H1 (cell line): ENCODE measurements at regions not wholly inside any gene's neighbourhood (a gene's known extent, or its start where the extent isn't known, plus 50 kb on each side); places are given as distances from the start of the nearest gene placed in this dataset.

ENCODE experiments used
- CTCF ChIA-PET: fragments of 300-600 bp; sonication (Branson Sonifier 250); formaldehyde crosslinking; loops from one replicate; lab custom pipeline; 2021; ENCODE audit not compliant: partially characterized antibody; lab: Charles Lee
- POLR2A ChIA-PET: fragments of 300-600 bp; sonication (Branson Sonifier 250); formaldehyde crosslinking; loops from one replicate; lab custom pipeline; 2021; ENCODE audit warnings: inconsistent platforms; ENCODE audit not compliant: partially characterized antibody; lab: Charles Lee
- DNase-seq, 2 experiments: peaks; one replicate each; pipeline versions ENCODE4 v3.0.0 to v3.0.0-alpha.2; 2010 to 2022; ENCODE audit warnings: low spot score in 2 of 2, low read depth in 1 of 2, mixed read lengths in 1 of 2
- FAIRE-seq: peaks from 2 replicates; lab custom pipeline; 2011; peaks lifted over from hg19 to GRCh38; lab: Jason Lieb, UNC
- H2AFZ ChIP-seq: 2 replicates; pipeline ENCODE4 v1.8.1; 2012; ENCODE audit warnings: low read length, inconsistent platforms
- H2AK5ac ChIP-seq: 2 replicates; pipeline ENCODE4 v1.6.1; 2013; ENCODE audit warnings: low read depth, low read length
- H2BK120ac ChIP-seq: replicated peaks from 2 replicates; pipeline ENCODE3; 2013; ENCODE audit warnings: low read depth, low read length, inconsistent platforms
- H2BK12ac ChIP-seq: 2 replicates; pipeline ENCODE4 v1.6.1; 2013; ENCODE audit warnings: low read depth, low read length
- H2BK15ac ChIP-seq: 2 replicates; pipeline ENCODE4 v1.6.1; 2013; ENCODE audit warnings: low read length
- H2BK20ac ChIP-seq: 2 replicates; pipeline ENCODE4 v1.6.1; 2013; ENCODE audit warnings: low read length
- H2BK5ac ChIP-seq: 2 replicates; pipeline ENCODE4 v1.6.1; 2013; ENCODE audit warnings: low read depth, low read length
- H3K14ac ChIP-seq: 2 replicates; pipeline ENCODE4 v1.6.1; 2013; ENCODE audit warnings: inconsistent platforms; ENCODE audit not compliant: insufficient read length
- H3K18ac ChIP-seq: 2 replicates; pipeline ENCODE4 v1.6.1; 2013; ENCODE audit warnings: low read length; ENCODE audit errors: extremely low read depth
- H3K23ac ChIP-seq: 2 replicates; pipeline ENCODE4 v1.6.1; 2013; ENCODE audit warnings: inconsistent platforms; ENCODE audit not compliant: insufficient read length
- H3K23me2 ChIP-seq: 2 replicates; pipeline ENCODE4 v1.6.1; 2013; ENCODE audit warnings: low read depth, low read length
- H3K27ac ChIP-seq: 2 replicates; pipeline ENCODE4 v1.6.1; 2011; ENCODE audit warnings: low read depth, low read length, inconsistent platforms
- H3K27me3 ChIP-seq, 4 experiments: replicated peaks in 1 of 4; 1 replicate in 1 of 4; 2 replicates in 3 of 4; pipeline versions ENCODE4 v1.6.1 to v1.8.1; 2011 to 2013; ENCODE audit warnings: low read length in 3 of 4, mild to moderate bottlenecking in 3 of 4, inconsistent platforms in 2 of 4, mixed read lengths in 2 of 4, moderate library complexity in 1 of 4; ENCODE audit not compliant: control insufficient read depth in 3 of 4, insufficient read depth in 3 of 4; ENCODE audit errors: extremely low read depth in 1 of 4
- H3K36me3 ChIP-seq, 4 experiments: 2 replicates each; pipeline versions ENCODE4 v1.6.1 to v1.8.1; 2011 to 2013; ENCODE audit warnings: mild to moderate bottlenecking in 4 of 4, low read length in 3 of 4, moderate library complexity in 2 of 4, control low read depth in 1 of 4, inconsistent platforms in 1 of 4; ENCODE audit not compliant: insufficient read depth in 4 of 4, control insufficient read depth in 2 of 4
- H3K4ac ChIP-seq: replicated peaks from 2 replicates; pipeline ENCODE3; 2013; ENCODE audit warnings: low read length, low read depth, mixed read lengths, inconsistent platforms; ENCODE audit not compliant: insufficient read length
- H3K4me1 ChIP-seq, 4 experiments: replicated peaks in 1 of 4; 1 replicate in 1 of 4; 2 replicates in 3 of 4; pipeline versions ENCODE4 v1.6.1 to v1.8.1; 2011 to 2013; ENCODE audit warnings: low read length in 3 of 4, inconsistent platforms in 2 of 4, mixed read lengths in 1 of 4; ENCODE audit not compliant: insufficient read depth in 4 of 4, control insufficient read depth in 3 of 4
- H3K4me2 ChIP-seq, 2 experiments: 2 replicates each; pipeline versions ENCODE4 v1.6.1 to v1.8.1; 2011 to 2013; ENCODE audit warnings: low read depth in 2 of 2, low read length in 2 of 2, control low read depth in 1 of 2, inconsistent platforms in 1 of 2, mild to moderate bottlenecking in 1 of 2; ENCODE audit not compliant: insufficient read depth in 1 of 2
- H3K4me3 ChIP-seq, 4 experiments: fragments of 200-600, 300-600 bp in 1 of 4; sonication (generic), shearing (Covaris generic), sonication (Bioruptor Twin) in 1 of 4; 2 replicates each; pipeline versions ENCODE4 v1.5.1 to v1.8.1; 2011 to 2016; ENCODE audit warnings: low read length in 4 of 4, low read depth in 3 of 4, control low read depth in 2 of 4, inconsistent platforms in 2 of 4, mild to moderate bottlenecking in 2 of 4, mixed read lengths in 1 of 4, moderate library complexity in 1 of 4; ENCODE audit not compliant: insufficient read depth in 2 of 4; ENCODE audit errors: extremely low read depth in 1 of 4
- H3K56ac ChIP-seq: replicated peaks from 2 replicates; pipeline ENCODE3; 2013; ENCODE audit warnings: low read depth, mild to moderate bottlenecking, mixed read lengths, low read length, inconsistent platforms; ENCODE audit not compliant: insufficient read length
- H3K79me1 ChIP-seq: 2 replicates; pipeline ENCODE4 v1.6.1; 2013; ENCODE audit warnings: low read depth, low read length, control low read depth
- H3K79me2 ChIP-seq, 2 experiments: 2 replicates each; pipeline versions ENCODE4 v1.6.1 to v1.8.1; 2012 to 2013; ENCODE audit warnings: low read length in 2 of 2, mild to moderate bottlenecking in 2 of 2, inconsistent platforms in 1 of 2; ENCODE audit not compliant: insufficient read depth in 2 of 2, control insufficient read depth in 1 of 2
- H3K9ac ChIP-seq, 4 experiments: replicated peaks in 1 of 4; 1 replicate in 1 of 4; 2 replicates in 3 of 4; pipeline versions ENCODE4 v1.6.1 to v1.8.1; 2011 to 2013; ENCODE audit warnings: low read depth in 3 of 4, low read length in 3 of 4, control low read depth in 2 of 4, mild to moderate bottlenecking in 2 of 4, moderate library complexity in 2 of 4, inconsistent platforms in 1 of 4; ENCODE audit errors: extremely low read depth in 1 of 4
- H3K9me3 ChIP-seq, 2 experiments: 2 replicates each; pipeline versions ENCODE4 v1.6.1 to v1.8.1; 2012 to 2013; ENCODE audit warnings: mild to moderate bottlenecking in 2 of 2, moderate library complexity in 2 of 2, control low read depth in 1 of 2, inconsistent platforms in 1 of 2, low read depth in 1 of 2, low read length in 1 of 2, mixed read lengths in 1 of 2; ENCODE audit not compliant: insufficient read depth in 2 of 2
- H4K20me1 ChIP-seq, 2 experiments: replicated peaks in 1 of 2; 2 replicates each; pipeline versions ENCODE3 to v1.8.1; 2011 to 2013; ENCODE audit warnings: inconsistent platforms in 2 of 2, low read length in 2 of 2, mild to moderate bottlenecking in 1 of 2; ENCODE audit not compliant: insufficient read depth in 2 of 2, control insufficient read depth in 1 of 2
- H4K5ac ChIP-seq: 2 replicates; pipeline ENCODE4 v1.6.1; 2013; ENCODE audit warnings: low read length, low read depth, mixed read lengths, inconsistent platforms; ENCODE audit not compliant: insufficient read length
- H4K8ac ChIP-seq: 2 replicates; pipeline ENCODE4 v1.8.0; 2013; ENCODE audit warnings: mild to moderate bottlenecking, moderate library complexity, low read length, inconsistent platforms; ENCODE audit not compliant: insufficient read depth; ENCODE audit errors: extremely low read depth
- H4K91ac ChIP-seq: replicated peaks from 2 replicates; pipeline ENCODE3; 2013; ENCODE audit warnings: low read length, mixed read lengths, inconsistent platforms; ENCODE audit not compliant: insufficient read length
- ATF3 ChIP-seq: IDR thresholded peaks from 2 replicates; pipeline ENCODE4 v1.6.1; 2011; ENCODE audit warnings: low read depth, mild to moderate bottlenecking, low read length; ENCODE audit not compliant: insufficient read depth
- HDAC2 ChIP-seq, 2 experiments: fragments of 300-600 bp in 1 of 2; sonication (generic) in 1 of 2; IDR thresholded peaks; 2 replicates each; pipeline ENCODE4 v1.6.1; 2011 to 2012; ENCODE audit warnings: low read depth in 2 of 2, low read length in 2 of 2, mild to moderate bottlenecking in 2 of 2, moderate library complexity in 2 of 2, borderline replicate concordance in 1 of 2, inconsistent platforms in 1 of 2
- MAFK ChIP-seq: IDR thresholded peaks from 2 replicates; pipeline ENCODE4 v1.6.1; 2012; ENCODE audit warnings: low read depth, mild to moderate bottlenecking, improper control_type of control experiment, low read length
- SIRT6 ChIP-seq: IDR thresholded peaks from one replicate; pipeline ENCODE4 v1.7.1; 2012; ENCODE audit warnings: low read length, inconsistent platforms
- TAF1 ChIP-seq: IDR thresholded peaks from 2 replicates; pipeline ENCODE4 v1.6.1; 2011; ENCODE audit warnings: mild to moderate bottlenecking, low read depth, low read length
- TEAD4 ChIP-seq: IDR thresholded peaks from 2 replicates; pipeline ENCODE4 v1.6.1; 2012; ENCODE audit warnings: low read depth, low read length, inconsistent platforms, mixed read lengths
- WGBS, 2 experiments: shearing (Covaris generic) in 1 of 2; methylation state at CpG; one replicate each; pipeline versions ENCODE4 v1.1.6 to v1.1.7; 2013 to 2015; ENCODE audit warnings: low lambda C conversion rate in 2 of 2, mixed read lengths in 2 of 2, inconsistent platforms in 1 of 2, low coverage in 1 of 2, missing lambda C conversion rate in 1 of 2; ENCODE audit not compliant: insufficient replicate concordance in 2 of 2, insufficient coverage in 1 of 2, insufficient read length in 1 of 2; ENCODE audit errors: extremely low coverage in 1 of 2, missing lambda C conversion rate in 1 of 2; 5-methylcytosine and 5-hydroxymethylcytosine counted together
- TF ChIP-seq, protein P1 (sequence below): IDR thresholded peaks from 2 replicates; pipeline ENCODE4 v1.6.1; 2011; ENCODE audit warnings: low read length, improper control_type of control experiment

DNA sequence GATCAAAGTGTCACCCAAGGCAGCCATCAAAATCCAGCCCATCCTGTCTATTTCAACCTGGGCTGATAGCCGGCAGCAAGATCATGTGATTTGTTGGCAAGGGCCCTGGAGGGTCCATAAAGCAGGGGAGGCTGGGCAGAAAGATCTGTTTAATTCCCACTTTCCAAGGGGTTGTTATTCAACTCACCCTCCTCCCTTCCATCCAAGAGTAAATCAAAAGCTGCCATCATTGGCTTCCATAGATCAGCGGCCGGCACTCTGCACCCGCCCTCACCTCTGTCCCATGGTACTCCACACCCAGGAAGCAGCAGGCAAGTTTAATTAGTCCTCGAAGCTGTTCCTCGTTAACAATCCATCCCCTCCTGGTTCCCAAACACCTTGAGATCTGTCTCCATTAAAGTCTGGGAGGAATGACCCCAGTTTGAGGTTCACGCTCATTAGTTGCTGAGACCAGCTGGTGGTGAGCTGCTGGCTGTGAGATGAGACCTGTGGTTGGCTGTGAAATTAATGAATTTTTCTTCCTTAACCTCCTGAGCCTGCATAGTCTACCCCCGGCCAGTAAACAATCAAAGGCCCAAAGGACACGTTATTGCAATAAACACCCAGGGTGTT, 120.6 kb upstream of the CHST15 start:
- Histone ChIP-seq H3K14ac (no peak overlapping the region), H3K4me1 (no peaks in the 10 kb centered on the region), H4K20me1 (no peaks in the 10 kb centered on the region), H2BK20ac (no peak overlapping the region), H2BK12ac (no peak overlapping the region), H3K56ac (no peak overlapping the region), H3K9ac (no peak overlapping the region), H2AFZ (no peak overlapping the region), H3K36me3 (no peaks in the 10 kb centered on the region), H2BK5ac (no peak overlapping the region), H2BK15ac (no peak overlapping the region), H3K23me2 (no peaks in the 10 kb centered on the region), H4K91ac (no peak overlapping the region), H3K4ac (no peak overlapping the region), H3K18ac (no peak overlapping the region), H4K5ac (no peak overlapping the region), H2AK5ac (no peak overlapping the region), H3K79me1 (no peaks in the 10 kb centered on the region), H2BK120ac (no peak overlapping the region), H3K4me3 (no peak overlapping the region), H3K27ac (no peak overlapping the region), H3K9me3 (0 out of 4 replicates have a peak, but pooled peaks cover 0 to 2% of the 10 kb centered on the region in 2 experiments), H3K79me2 (no peaks in the 10 kb centered on the region), H3K23ac (no peak overlapping the region), H3K4me2 (no peak overlapping the region), H4K8ac (no peak overlapping the region), H3K27me3 (no peaks in the 10 kb centered on the region; a peak in 1 of 7 replicates)
- no peak for FAIRE-seq
- 91% methylated on average over 9 of the region's 9 CpGs; no CpG with 5 or more reads in 1 of the 2 experiments for WGBS, 2 experiments
- CTCF ChIA-PET: interaction anchor here (1.4 to 1.8 kb wide), 3 partner anchors 9 to 219 kb away, joined by 3 to 4 read pairs (median 4); no protein-coding TSS in a partner anchor
- POLR2A ChIA-PET: no interaction called here
- no peak for DNase-seq
- TF ChIP-seq, protein P1, sequence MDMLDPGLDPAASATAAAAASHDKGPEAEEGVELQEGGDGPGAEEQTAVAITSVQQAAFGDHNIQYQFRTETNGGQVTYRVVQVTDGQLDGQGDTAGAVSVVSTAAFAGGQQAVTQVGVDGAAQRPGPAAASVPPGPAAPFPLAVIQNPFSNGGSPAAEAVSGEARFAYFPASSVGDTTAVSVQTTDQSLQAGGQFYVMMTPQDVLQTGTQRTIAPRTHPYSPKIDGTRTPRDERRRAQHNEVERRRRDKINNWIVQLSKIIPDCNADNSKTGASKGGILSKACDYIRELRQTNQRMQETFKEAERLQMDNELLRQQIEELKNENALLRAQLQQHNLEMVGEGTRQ: no peak
- TF ChIP-seq MAFK: no peak
- TF ChIP-seq TEAD4: no peak
- no peak for TF ChIP-seq HDAC2 (IDR thresholded peaks at IDR 0.05; ENCODE audit: borderline replicate concordance in 1 of 2, low read depth in 2 of 2, low read length in 2 of 2)
- TF ChIP-seq SIRT6: no peak
- no peak for TF ChIP-seq ATF3
- TF ChIP-seq TAF1: no peak
